WTC11 (cell line): ENCODE measurements at regions not wholly inside any gene's neighbourhood (a gene's known extent, or its start where the extent isn't known, plus 50 kb on each side); places are given as distances from the start of the nearest gene placed in this dataset.
"Not testable (repeated sequence)": the region's sequence is repeated elsewhere in the genome, so short reads cannot be mapped to it uniquely, and the experiment has no call there.

Source experiments
- CREB1 ChIP-seq: sonication (generic); formaldehyde crosslinking; IDR thresholded peaks from 2 replicates; pipeline ENCODE4 v1.8.0; 2023; ENCODE audit warnings: mild to moderate bottlenecking, missing genetic modification reagents
- CREM ChIP-seq: sonication (generic); formaldehyde crosslinking; IDR thresholded peaks from 2 replicates; pipeline ENCODE4 v1.8.1; 2022; ENCODE audit warnings: mild to moderate bottlenecking, missing genetic modification reagents, moderate library complexity
- ESRRA ChIP-seq: sonication (generic); formaldehyde crosslinking; IDR thresholded peaks from 2 replicates; pipeline ENCODE4 v1.8.1; 2022; ENCODE audit warnings: mild to moderate bottlenecking, missing genetic modification reagents, borderline replicate concordance
- NFE2L1 ChIP-seq: sonication (generic); formaldehyde crosslinking; IDR thresholded peaks from 2 replicates; pipeline ENCODE4 v1.8.1; 2023; ENCODE audit warnings: missing genetic modification reagents
- NR1H2 ChIP-seq: sonication (generic); formaldehyde crosslinking; IDR thresholded peaks from 2 replicates; pipeline ENCODE4 v1.9.0; 2021; ENCODE audit warnings: mild to moderate bottlenecking, moderate library complexity, missing genetic modification reagents
- NR3C1 ChIP-seq: sonication (generic); formaldehyde crosslinking; conservative IDR thresholded peaks from 2 replicates; pipeline ENCODE4 v1.8.1; 2023; ENCODE audit warnings: low read depth, mild to moderate bottlenecking, missing genetic modification reagents
- TEAD4 ChIP-seq: sonication (generic); formaldehyde crosslinking; IDR thresholded peaks from 2 replicates; pipeline ENCODE4 v1.8.0; 2022; ENCODE audit warnings: mild to moderate bottlenecking, missing genetic modification reagents
- ZNF416 ChIP-seq: fragments of 250-450 bp; sonication (Bioruptor Pico); IDR thresholded peaks from 2 replicates; pipeline ENCODE4 v1.9.0; 2021; ENCODE audit warnings: mild to moderate bottlenecking, inconsistent platforms
- TF ChIP-seq, protein P1 (sequence below): fragments of 250-450 bp; sonication (Bioruptor Pico); IDR thresholded peaks from 2 replicates; pipeline ENCODE4 v1.9.0; 2021; ENCODE audit warnings: mild to moderate bottlenecking
- TF ChIP-seq, protein P2 (sequence below): sonication (generic); formaldehyde crosslinking; IDR thresholded peaks from 2 replicates; pipeline ENCODE4 v1.8.0; 2023; ENCODE audit warnings: missing genetic modification reagents, mild to moderate bottlenecking, borderline replicate concordance
- TF ChIP-seq, protein P3 (sequence below): fragments of 200-600 bp; IDR thresholded peaks from 2 replicates; pipeline ENCODE4 v1.8.0; 2022; ENCODE audit warnings: antibody characterized with exemption
- TF ChIP-seq, protein P4 (sequence below): sonication (generic); formaldehyde crosslinking; IDR thresholded peaks from 2 replicates; pipeline ENCODE4 v1.8.0; 2022; ENCODE audit warnings: mild to moderate bottlenecking, missing genetic modification reagents
- TF ChIP-seq, protein P5 (sequence below): sonication (generic); formaldehyde crosslinking; IDR thresholded peaks from 2 replicates; pipeline ENCODE4 v1.8.0; 2022; ENCODE audit warnings: mild to moderate bottlenecking, missing genetic modification reagents
- TF ChIP-seq, protein P6 (sequence below): sonication (generic); formaldehyde crosslinking; IDR thresholded peaks from 2 replicates; pipeline ENCODE4 v1.8.1; 2023; ENCODE audit warnings: mild to moderate bottlenecking, missing genetic modification reagents, moderate library complexity

DNA sequence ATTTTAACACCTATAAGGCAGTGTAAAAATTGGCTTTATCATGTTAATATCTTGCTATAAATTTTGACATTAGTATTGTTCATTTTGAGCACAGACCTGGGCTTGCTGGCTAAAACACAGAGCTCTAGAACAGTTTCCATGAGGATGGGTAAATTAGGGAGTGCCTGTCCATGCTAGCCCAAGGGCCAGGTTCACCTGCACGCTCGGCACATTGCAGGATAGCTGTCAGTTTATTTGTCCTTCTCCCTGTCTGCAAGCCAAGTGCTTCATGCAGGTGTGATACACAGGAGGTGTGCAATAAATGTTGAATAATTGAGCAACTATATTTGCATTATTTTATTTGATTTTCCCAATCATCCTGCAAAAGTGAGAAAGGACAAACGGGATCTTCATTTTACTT, 309.3 kb upstream of the SOX1 start:
- TF ChIP-seq, protein P1, sequence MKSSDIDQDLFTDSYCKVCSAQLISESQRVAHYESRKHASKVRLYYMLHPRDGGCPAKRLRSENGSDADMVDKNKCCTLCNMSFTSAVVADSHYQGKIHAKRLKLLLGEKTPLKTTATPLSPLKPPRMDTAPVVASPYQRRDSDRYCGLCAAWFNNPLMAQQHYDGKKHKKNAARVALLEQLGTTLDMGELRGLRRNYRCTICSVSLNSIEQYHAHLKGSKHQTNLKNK (CRISPR knock-in tag), result not testable (repeated sequence)
- TF ChIP-seq, protein P2, sequence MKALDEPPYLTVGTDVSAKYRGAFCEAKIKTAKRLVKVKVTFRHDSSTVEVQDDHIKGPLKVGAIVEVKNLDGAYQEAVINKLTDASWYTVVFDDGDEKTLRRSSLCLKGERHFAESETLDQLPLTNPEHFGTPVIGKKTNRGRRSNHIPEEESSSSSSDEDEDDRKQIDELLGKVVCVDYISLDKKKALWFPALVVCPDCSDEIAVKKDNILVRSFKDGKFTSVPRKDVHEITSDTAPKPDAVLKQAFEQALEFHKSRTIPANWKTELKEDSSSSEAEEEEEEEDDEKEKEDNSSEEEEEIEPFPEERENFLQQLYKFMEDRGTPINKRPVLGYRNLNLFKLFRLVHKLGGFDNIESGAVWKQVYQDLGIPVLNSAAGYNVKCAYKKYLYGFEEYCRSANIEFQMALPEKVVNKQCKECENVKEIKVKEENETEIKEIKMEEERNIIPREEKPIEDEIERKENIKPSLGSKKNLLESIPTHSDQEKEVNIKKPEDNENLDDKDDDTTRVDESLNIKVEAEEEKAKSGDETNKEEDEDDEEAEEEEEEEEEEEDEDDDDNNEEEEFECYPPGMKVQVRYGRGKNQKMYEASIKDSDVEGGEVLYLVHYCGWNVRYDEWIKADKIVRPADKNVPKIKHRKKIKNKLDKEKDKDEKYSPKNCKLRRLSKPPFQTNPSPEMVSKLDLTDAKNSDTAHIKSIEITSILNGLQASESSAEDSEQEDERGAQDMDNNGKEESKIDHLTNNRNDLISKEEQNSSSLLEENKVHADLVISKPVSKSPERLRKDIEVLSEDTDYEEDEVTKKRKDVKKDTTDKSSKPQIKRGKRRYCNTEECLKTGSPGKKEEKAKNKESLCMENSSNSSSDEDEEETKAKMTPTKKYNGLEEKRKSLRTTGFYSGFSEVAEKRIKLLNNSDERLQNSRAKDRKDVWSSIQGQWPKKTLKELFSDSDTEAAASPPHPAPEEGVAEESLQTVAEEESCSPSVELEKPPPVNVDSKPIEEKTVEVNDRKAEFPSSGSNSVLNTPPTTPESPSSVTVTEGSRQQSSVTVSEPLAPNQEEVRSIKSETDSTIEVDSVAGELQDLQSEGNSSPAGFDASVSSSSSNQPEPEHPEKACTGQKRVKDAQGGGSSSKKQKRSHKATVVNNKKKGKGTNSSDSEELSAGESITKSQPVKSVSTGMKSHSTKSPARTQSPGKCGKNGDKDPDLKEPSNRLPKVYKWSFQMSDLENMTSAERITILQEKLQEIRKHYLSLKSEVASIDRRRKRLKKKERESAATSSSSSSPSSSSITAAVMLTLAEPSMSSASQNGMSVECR, result not testable (repeated sequence)
- TF ChIP-seq, protein P3, sequence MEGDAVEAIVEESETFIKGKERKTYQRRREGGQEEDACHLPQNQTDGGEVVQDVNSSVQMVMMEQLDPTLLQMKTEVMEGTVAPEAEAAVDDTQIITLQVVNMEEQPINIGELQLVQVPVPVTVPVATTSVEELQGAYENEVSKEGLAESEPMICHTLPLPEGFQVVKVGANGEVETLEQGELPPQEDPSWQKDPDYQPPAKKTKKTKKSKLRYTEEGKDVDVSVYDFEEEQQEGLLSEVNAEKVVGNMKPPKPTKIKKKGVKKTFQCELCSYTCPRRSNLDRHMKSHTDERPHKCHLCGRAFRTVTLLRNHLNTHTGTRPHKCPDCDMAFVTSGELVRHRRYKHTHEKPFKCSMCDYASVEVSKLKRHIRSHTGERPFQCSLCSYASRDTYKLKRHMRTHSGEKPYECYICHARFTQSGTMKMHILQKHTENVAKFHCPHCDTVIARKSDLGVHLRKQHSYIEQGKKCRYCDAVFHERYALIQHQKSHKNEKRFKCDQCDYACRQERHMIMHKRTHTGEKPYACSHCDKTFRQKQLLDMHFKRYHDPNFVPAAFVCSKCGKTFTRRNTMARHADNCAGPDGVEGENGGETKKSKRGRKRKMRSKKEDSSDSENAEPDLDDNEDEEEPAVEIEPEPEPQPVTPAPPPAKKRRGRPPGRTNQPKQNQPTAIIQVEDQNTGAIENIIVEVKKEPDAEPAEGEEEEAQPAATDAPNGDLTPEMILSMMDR, result not testable (repeated sequence)
- TF ChIP-seq, protein P4, sequence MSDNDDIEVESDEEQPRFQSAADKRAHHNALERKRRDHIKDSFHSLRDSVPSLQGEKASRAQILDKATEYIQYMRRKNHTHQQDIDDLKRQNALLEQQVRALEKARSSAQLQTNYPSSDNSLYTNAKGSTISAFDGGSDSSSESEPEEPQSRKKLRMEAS (CRISPR knock-in tag), result not testable (repeated sequence)
- not testable (repeated sequence) for TF ChIP-seq NR1H2 (CRISPR knock-in tag); CREM (CRISPR knock-in tag); NFE2L1 (CRISPR knock-in tag); TEAD4; ESRRA (CRISPR knock-in tag); CREB1 (CRISPR knock-in tag); NR3C1 (CRISPR knock-in tag); ZNF416 (CRISPR knock-in tag)
- TF ChIP-seq, protein P5, sequence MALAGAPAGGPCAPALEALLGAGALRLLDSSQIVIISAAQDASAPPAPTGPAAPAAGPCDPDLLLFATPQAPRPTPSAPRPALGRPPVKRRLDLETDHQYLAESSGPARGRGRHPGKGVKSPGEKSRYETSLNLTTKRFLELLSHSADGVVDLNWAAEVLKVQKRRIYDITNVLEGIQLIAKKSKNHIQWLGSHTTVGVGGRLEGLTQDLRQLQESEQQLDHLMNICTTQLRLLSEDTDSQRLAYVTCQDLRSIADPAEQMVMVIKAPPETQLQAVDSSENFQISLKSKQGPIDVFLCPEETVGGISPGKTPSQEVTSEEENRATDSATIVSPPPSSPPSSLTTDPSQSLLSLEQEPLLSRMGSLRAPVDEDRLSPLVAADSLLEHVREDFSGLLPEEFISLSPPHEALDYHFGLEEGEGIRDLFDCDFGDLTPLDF (CRISPR knock-in tag), result not testable (repeated sequence)
- TF ChIP-seq, protein P6, sequence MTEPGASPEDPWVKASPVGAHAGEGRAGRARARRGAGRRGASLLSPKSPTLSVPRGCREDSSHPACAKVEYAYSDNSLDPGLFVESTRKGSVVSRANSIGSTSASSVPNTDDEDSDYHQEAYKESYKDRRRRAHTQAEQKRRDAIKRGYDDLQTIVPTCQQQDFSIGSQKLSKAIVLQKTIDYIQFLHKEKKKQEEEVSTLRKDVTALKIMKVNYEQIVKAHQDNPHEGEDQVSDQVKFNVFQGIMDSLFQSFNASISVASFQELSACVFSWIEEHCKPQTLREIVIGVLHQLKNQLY, result not testable (repeated sequence)
